ENCODE measurements at regions not wholly inside any gene's neighbourhood (a gene's known extent, or its start where the extent isn't known, plus 50 kb on each side); places are given as distances from the start of the nearest gene placed in this dataset.

GRCh38 chr5:114255260-114255659 is 106.6 kb upstream of the KCNN2 start:
- ChIA-PET POLR2A (no interaction called here), CTCF (interaction anchor here (0.6 kb wide), 1 partner anchor 139 kb away, joined by 3 read pairs; no protein-coding TSS in a partner anchor)
- Histone ChIP-seq H3K4me3 (ENCODE audit: low read depth, low read length) (no peak overlapping the region), H3K27me3 (ENCODE audit: control insufficient read depth, insufficient read depth, low read length) (no peaks in the 10 kb centered on the region), H3K36me3 (ENCODE audit: control insufficient read depth, insufficient read depth, low read length) (no peaks in the 10 kb centered on the region)
- no peak for DNase-seq (ENCODE audit: low read depth)
- TF ChIP-seq CTCF (IDR thresholded peaks at IDR 0.05; ENCODE audit: insufficient read depth, low read depth, low read length): no peak

- no peak overlapping the region for H3K4me3 ChIP-seq (ENCODE audit: low read depth, low read length)
Observed at GRCh38 chr5:114261989-114262388, 99.9 kb upstream of the KCNN2 start.

GRCh38 chr5:114265432-114266060 is 96.3 kb upstream of the KCNN2 start:
- ChIA-PET CTCF (interaction anchor here (0.6 kb wide), 2 partner anchors 30 to 40 kb away, joined by 3 read pairs; no protein-coding TSS in a partner anchor), POLR2A (interaction anchor here (0.6 kb wide), 1 partner anchor 153 kb away, joined by 6 read pairs; no protein-coding TSS in a partner anchor)
- no peak overlapping the region for H3K4me3 ChIP-seq (ENCODE audit: low read depth, low read length)
- DNase-seq (ENCODE audit: low read depth): no peak
- no peaks in the 10 kb centered on the region for H3K27me3 ChIP-seq (ENCODE audit: control insufficient read depth, insufficient read depth, low read length)
- no peak for TF ChIP-seq CTCF (IDR thresholded peaks at IDR 0.05; ENCODE audit: insufficient read depth, low read depth, low read length)
- no peaks in the 10 kb centered on the region for H3K36me3 ChIP-seq (ENCODE audit: control insufficient read depth, insufficient read depth, low read length)

More at GRCh38 chr5:114261989-114262388, 99.9 kb upstream of the KCNN2 start:
- ChIA-PET POLR2A (no interaction called here), CTCF (no interaction called here)
- Histone ChIP-seq H3K27me3 (ENCODE audit: control insufficient read depth, insufficient read depth, low read length) (no peaks in the 10 kb centered on the region), H3K36me3 (ENCODE audit: control insufficient read depth, insufficient read depth, low read length) (no peaks in the 10 kb centered on the region)
- TF ChIP-seq CTCF (IDR thresholded peaks at IDR 0.05; ENCODE audit: insufficient read depth, low read depth, low read length): no peak
- no peak for DNase-seq (ENCODE audit: low read depth)

- ChIA-PET POLR2A (interaction anchor here (0.5 kb wide), 1 partner anchor 9 kb away, joined by 4 read pairs; no protein-coding TSS in a partner anchor), CTCF (no interaction called here)
- Histone ChIP-seq H3K36me3 (ENCODE audit: control insufficient read depth, insufficient read depth, low read length) (no peaks in the 10 kb centered on the region), H3K27me3 (ENCODE audit: control insufficient read depth, insufficient read depth, low read length) (no peaks in the 10 kb centered on the region), H3K4me3 (ENCODE audit: low read depth, low read length) (no peak overlapping the region)
- DNase-seq (ENCODE audit: low read depth): no peak
- TF ChIP-seq CTCF (IDR thresholded peaks at IDR 0.05; ENCODE audit: insufficient read depth, low read depth, low read length): no peak
Observed at GRCh38 chr5:114266374-114266773, 95.5 kb upstream of the KCNN2 start.

- ChIA-PET CTCF (interaction anchor here (1.2 to 2.3 kb wide), 2 partner anchors 155 to 195 kb away, joined by 3 to 7 read pairs; no protein-coding TSS in a partner anchor), POLR2A (interaction anchor here (0.6 kb wide), 1 partner anchor 121 kb away, joined by 3 read pairs; no protein-coding TSS in a partner anchor)
- TF ChIP-seq CTCF (IDR thresholded peaks at IDR 0.05; ENCODE audit: insufficient read depth, low read depth, low read length): no peak
- DNase-seq (ENCODE audit: low read depth): peak; percentile 11
- Histone ChIP-seq H3K4me3 (ENCODE audit: low read depth, low read length) (no peak overlapping the region), H3K36me3 (ENCODE audit: control insufficient read depth, insufficient read depth, low read length) (no peaks in the 10 kb centered on the region), H3K27me3 (ENCODE audit: control insufficient read depth, insufficient read depth, low read length) (no peaks in the 10 kb centered on the region)
Observed at GRCh38 chr5:114296191-114296590, 65.7 kb upstream of the KCNN2 start.

Data from BJ (cell line).